PFSK-1 (cell line): ENCODE measurements at regions not wholly inside any gene's neighbourhood (a gene's known extent, or its start where the extent isn't known, plus 50 kb on each side); places are given as distances from the start of the nearest gene placed in this dataset.

Experiments used
- FOXP2 ChIP-seq: optimal IDR thresholded peaks from 2 replicates; pipeline ENCODE3; 2011; ENCODE audit warnings: borderline replicate concordance, control low read depth, inconsistent platforms; ENCODE audit not compliant: insufficient read depth; ENCODE audit errors: extremely low read length, extremely low read depth
- POLR2AphosphoS5 ChIP-seq: IDR thresholded peaks from 2 replicates; pipeline ENCODE4 v1.6.1; 2012; ENCODE audit warnings: low read depth, mild to moderate bottlenecking, control low read depth, low read length, moderate library complexity
- REST ChIP-seq, 2 experiments: IDR thresholded peaks; 2 replicates each; pipeline versions ENCODE4 v1.6.1 to v1.8.0; 2011 to 2012; ENCODE audit warnings: low read depth in 2 of 2, low read length in 2 of 2, control low read depth in 1 of 2, inconsistent platforms in 1 of 2, mild to moderate bottlenecking in 1 of 2, moderate library complexity in 1 of 2; ENCODE audit not compliant: insufficient read depth in 1 of 2
- SIN3A ChIP-seq: IDR thresholded peaks from 2 replicates; pipeline ENCODE4 v1.6.1; 2012; ENCODE audit warnings: mild to moderate bottlenecking, low read length, moderate library complexity, borderline replicate concordance; ENCODE audit not compliant: insufficient read depth
- TAF1 ChIP-seq: IDR thresholded peaks from 2 replicates; pipeline ENCODE4 v1.6.1; 2012; ENCODE audit warnings: low read length, control low read depth, borderline replicate concordance; ENCODE audit not compliant: insufficient read depth

- TF ChIP-seq TAF1, result no peak
- no peak for TF ChIP-seq POLR2AphosphoS5
- TF ChIP-seq FOXP2, result no peak
- no peak for TF ChIP-seq SIN3A
- TF ChIP-seq REST (IDR thresholded peaks at IDR 0.05; ENCODE audit: insufficient read depth in 1 of 2, low read depth in 2 of 2, low read length in 2 of 2), result no peak
Observed at GRCh38 chr13:103133556-103133955, 67.3 kb upstream of the SLC10A2 start.

- no peak for TF ChIP-seq TAF1
- no peak for TF ChIP-seq SIN3A
- TF ChIP-seq POLR2AphosphoS5, result no peak
- TF ChIP-seq REST (IDR thresholded peaks at IDR 0.05; ENCODE audit: insufficient read depth in 1 of 2, low read depth in 2 of 2, low read length in 2 of 2), result no peak
- TF ChIP-seq FOXP2, result no peak
Observed at GRCh38 chr13:103130681-103131210, 64.5 kb upstream of the SLC10A2 start.

- no peak for TF ChIP-seq SIN3A
- TF ChIP-seq FOXP2, result no peak
- TF ChIP-seq REST (IDR thresholded peaks at IDR 0.05; ENCODE audit: insufficient read depth in 1 of 2, low read depth in 2 of 2, low read length in 2 of 2), result no peak
- no peak for TF ChIP-seq POLR2AphosphoS5
- TF ChIP-seq TAF1, result no peak
Observed at GRCh38 chr13:103130146-103130545, 63.9 kb upstream of the SLC10A2 start.
